SK-N-SH treated with all-trans-retinoic acid at 6 μM for 48 hours (cell line): ENCODE measurements at regions not wholly inside any gene's neighbourhood (a gene's known extent, or its start where the extent isn't known, plus 50 kb on each side); places are given as distances from the start of the nearest gene placed in this dataset.

Source experiments
- ESRRG ChIP-seq: fragments of 250-450 bp; sonication (Bioruptor Pico); IDR thresholded peaks from 2 replicates; pipeline ENCODE4 v1.6.1; 2021; ENCODE audit warnings: mild to moderate bottlenecking
- TF ChIP-seq, protein P1 (sequence below): fragments of 250-450 bp; sonication (Bioruptor Pico); IDR thresholded peaks from 2 replicates; pipeline ENCODE4 v1.8.0; 2020; ENCODE audit warnings: mild to moderate bottlenecking, moderate library complexity, borderline replicate concordance
- TF ChIP-seq, protein P2 (sequence below): fragments of 250-450 bp; sonication (Bioruptor Pico); IDR thresholded peaks from 2 replicates; pipeline ENCODE4 v1.5.1; 2020; ENCODE audit warnings: low read depth, mild to moderate bottlenecking, moderate library complexity

DNA sequence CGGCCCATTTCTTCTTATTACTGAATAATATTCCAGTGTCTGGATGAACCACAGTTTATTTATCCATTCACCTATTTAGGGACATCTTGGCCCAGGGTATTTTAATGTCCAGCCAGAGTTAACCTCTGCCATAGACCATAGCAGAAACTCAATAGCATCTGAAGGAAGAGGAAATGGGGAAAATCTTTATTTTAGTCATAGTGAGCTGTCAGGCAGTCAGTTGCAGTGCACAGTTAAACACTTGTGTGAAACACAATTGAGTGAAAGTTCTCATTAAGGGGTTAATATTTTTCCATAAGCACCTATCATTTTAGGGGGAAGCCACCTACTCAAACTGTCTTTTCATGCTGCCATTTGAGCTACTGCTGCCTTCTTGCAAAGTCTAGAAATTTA is 197.3 kb upstream of the PPFIA2 start:
- TF ChIP-seq, protein P1, sequence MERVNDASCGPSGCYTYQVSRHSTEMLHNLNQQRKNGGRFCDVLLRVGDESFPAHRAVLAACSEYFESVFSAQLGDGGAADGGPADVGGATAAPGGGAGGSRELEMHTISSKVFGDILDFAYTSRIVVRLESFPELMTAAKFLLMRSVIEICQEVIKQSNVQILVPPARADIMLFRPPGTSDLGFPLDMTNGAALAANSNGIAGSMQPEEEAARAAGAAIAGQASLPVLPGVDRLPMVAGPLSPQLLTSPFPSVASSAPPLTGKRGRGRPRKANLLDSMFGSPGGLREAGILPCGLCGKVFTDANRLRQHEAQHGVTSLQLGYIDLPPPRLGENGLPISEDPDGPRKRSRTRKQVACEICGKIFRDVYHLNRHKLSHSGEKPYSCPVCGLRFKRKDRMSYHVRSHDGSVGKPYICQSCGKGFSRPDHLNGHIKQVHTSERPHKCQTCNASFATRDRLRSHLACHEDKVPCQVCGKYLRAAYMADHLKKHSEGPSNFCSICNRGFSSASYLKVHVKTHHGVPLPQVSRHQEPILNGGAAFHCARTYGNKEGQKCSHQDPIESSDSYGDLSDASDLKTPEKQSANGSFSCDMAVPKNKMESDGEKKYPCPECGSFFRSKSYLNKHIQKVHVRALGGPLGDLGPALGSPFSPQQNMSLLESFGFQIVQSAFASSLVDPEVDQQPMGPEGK (CRISPR knock-in tag): no peak
- no peak for TF ChIP-seq ESRRG (CRISPR knock-in tag)
- TF ChIP-seq, protein P2, sequence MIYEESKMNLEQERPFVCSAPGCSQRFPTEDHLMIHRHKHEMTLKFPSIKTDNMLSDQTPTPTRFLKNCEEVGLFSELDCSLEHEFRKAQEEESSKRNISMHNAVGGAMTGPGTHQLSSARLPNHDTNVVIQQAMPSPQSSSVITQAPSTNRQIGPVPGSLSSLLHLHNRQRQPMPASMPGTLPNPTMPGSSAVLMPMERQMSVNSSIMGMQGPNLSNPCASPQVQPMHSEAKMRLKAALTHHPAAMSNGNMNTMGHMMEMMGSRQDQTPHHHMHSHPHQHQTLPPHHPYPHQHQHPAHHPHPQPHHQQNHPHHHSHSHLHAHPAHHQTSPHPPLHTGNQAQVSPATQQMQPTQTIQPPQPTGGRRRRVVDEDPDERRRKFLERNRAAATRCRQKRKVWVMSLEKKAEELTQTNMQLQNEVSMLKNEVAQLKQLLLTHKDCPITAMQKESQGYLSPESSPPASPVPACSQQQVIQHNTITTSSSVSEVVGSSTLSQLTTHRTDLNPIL (CRISPR knock-in tag): no peak
